ENCODE measurements at regions not wholly inside any gene's neighbourhood (a gene's known extent, or its start where the extent isn't known, plus 50 kb on each side); places are given as distances from the start of the nearest gene placed in this dataset.
"Not testable (repeated sequence)": the region's sequence is repeated elsewhere in the genome, so short reads cannot be mapped to it uniquely, and the experiment has no call there.

DNA sequence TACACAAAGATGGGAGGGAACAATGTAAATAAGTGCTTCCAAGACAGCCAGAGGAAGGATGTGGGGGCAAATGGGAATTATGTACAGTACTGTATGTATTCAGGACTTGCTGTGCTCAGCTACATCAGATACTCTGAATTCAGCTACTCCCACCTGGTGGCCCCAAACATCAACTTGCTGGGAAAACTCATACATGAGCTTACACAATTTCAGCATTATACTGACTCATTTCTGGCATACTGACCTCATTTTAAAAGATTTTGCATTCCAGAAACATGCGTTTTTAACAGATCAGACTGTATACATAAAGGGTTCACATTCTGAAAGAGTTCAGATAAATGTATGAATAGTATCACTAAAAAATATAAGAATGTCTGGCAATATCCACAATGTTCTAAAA is 59.7 kb downstream of the GPX5 start:
- no peak for DNase-seq

DNA sequence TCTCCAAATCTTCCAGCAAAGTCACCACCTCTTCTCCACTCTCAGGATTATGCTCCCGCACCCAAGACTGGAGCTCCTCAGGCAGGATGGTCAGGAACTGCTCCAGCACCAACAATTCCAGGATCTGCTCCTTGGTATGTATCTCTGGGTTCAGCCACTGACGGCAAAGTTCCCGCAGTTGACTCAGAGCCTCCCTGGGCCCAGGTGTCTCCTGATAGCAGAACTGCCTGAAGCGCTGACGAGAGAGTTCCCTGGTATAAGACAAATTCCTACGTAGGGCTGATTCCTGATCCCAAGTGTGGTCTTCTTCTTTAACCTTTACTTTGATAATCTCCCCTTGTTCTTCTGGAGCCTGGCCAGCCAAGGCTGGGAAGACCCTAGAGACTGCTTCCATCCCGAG is 60.6 kb downstream of the GPX5 start:
- DNase-seq: no peak

DNA sequence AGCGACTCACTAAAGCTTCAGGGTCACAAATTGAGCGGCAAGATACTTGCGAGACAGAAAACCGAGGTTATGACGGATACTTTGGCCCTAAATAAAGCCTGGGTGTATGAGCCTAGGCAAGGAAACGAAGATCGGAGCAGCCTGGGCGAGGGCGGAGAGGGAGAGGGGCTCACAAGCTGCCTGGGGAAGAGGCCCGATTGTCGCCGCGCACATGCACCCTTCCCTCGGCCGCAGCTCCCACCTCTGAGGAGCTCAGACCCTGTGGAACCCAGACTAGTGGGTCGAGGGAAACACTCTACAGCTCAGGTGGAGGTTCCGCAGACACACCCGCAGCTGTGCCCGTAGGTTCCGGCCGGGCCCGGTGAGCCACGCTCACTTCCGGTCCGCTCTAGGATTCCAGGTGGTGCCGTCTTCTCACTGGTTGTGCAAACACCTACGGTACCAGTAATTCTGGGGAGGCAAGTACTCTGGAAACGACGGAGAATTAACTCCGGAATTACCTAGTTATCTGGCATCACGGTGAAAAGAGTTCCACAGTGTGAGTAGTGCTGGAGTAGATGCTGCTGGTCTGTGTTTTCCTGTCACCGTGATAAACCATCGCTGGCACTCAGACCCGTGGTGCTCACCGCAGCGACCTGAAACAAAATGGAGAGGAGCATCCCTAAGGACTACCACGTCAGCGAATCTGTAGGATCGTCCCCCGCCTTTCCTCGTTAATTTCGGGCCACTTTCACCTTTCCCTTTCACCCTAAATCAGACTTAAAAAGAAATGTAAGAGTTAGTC is 61.5 kb downstream of the GPX5 start:
- DNase-seq: peak in 4 of 5 experiments; percentile 7 to 67 (median 34)

DNA sequence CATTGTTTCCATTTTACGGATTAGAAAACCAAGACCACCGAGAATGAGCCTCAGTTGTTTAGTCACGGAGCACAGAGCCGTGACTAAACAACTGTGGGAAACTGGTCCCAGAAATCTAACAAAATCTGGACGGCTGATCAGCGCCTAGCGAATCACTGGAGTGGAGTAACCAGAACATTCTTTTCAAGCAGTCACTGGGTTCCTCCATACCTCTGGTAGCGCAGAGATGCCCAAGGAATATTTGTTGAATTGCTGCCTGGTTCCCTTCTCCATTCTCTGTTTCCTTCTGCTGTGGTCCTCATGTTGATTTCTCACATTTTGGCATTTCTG is 62.0 kb downstream of the GPX5 start:
- no peak for DNase-seq

DNA sequence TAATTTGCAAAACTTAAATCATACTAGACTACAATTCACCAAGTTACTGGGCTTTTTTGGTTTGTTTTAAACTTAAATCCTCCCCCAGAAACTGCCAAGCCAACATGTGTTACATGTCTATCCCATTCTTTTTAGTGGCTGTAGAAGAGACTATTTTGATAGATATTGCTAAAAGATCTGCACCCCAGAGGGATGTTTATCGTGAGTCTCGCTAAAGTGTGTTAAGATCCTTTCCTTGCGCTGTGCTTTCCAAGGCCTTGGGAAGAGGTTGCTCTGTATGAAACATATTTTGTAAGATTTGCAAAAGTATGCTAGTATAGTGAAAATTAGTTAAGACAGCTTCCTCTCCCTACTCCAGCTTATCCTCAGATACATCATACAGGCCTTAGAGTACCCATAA is 63.0 kb downstream of the GPX5 start:
- no peak for DNase-seq

DNA sequence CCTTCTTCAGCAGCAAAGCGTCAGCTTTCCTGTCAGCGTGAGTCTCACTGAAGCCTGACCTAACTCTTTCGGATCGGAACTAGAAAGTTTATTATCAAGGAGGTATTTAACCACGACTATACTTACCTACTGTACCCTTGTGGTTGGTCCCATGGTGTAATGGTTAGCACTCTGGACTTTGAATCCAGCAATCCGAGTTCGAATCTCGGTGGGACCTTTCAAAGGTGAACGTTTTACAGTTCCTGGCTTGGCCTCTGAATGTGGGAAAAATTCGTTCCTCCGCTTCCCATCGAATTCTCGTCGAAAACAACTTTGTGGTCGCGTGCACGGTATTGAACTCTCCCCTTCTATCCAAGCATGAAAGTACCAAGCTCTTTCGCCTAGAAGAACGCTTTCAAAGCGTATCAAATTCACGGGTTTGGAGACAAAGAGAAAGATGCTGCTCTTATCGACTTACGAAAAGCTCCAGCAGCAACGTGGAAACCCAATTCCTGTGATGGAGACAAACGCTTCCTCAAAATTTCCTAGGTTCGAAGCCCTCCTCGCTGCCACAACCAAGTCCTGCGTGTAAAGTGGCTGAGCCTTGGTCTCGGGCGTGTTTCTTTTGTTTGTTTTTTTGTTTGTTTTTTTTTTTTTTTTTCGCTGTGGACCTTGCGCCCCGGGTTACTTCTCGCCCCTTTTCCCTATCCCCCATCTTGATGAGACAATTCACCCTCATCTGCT is 63.7 kb downstream of the GPX5 start:
- peak in 1 of 5 experiments; percentile 55 for DNase-seq

DNA sequence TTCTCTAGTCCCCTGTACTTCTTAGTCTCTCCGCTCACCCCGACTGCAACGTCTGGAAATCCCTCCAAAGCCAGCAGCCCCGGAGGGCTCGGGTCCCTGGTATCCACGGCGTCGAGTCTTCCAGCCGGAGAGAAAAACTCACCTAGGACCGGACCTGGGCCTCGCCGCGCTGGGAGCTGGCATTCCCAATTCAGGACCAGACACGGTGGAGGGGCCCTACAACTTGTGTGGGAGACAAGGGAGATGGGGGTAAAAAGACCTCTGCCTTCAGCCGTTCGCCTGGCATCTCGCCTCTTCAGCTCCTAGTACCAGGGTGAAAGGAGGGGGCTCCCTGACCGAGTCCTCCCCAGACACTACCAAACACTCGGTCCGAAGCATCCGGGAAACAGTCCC is 64.3 kb downstream of the GPX5 start:
- no peak for DNase-seq

DNA sequence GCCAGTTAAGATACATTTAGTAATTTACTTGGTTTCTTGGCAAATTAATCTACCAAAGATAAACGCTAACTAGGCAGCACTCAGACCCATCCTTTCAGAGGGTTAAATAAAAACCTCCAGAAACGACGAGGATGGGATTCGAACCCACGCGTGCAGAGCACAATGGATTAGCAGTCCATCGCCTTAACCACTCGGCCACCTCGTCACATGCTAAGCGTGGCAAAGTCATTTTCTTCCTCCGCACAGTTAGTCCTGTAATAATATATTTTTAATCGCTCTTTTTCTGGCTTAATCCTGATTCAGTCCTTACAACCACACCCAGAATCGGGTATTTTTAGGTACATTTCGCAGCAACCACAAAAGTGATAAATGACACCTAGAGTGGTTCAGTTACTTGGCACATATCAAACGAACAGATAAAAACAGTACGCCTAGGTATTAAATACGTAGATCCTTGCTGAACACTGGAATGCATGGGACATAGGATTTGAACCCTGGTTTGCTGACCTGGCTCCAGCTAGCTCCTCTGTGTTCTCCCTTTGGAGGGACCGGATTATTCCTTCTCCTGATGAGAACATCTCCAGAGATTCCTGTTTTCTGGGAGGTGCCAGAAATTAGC is 71.6 kb downstream of the GPX5 start:
- peak in 1 of 5 experiments; percentile 13 for DNase-seq

DNA sequence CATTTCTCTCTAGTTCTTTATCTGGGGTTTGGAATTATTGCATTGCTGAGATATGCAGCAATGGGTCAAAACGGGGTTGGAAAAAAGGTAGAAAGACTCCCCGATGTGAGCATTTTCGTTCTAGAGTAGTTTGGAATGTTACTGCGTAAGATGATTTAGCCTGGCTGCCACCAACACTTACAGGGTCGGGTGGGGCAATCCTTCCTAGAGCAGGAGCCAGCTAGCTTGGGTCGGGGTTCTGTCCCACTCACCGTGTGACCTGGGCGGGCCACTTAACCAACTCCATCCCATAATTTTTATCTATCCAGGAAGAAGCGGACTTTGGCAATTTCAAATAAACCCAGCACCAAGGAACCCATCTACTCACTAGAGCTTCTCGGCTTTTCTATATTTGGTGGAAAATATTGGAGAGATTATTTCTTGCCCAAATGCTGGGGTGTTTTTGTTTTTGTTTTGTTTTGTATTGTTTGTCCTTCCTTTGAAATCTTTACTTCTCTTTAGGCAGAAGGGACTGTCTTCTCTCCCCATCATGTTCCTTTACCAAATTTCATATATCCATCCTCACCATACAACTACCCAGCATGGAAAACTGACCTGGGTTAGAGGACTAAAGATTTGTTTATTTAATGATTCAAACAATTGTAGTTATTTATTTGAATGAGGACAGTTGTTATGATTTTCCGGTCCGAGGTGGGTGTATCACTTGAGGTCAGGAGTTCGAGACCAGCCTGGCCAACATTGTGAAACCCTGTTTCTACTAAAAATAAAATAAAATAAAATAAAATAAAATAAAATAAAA is 72.4 kb downstream of the GPX5 start:
- DNase-seq: no peak

DNA sequence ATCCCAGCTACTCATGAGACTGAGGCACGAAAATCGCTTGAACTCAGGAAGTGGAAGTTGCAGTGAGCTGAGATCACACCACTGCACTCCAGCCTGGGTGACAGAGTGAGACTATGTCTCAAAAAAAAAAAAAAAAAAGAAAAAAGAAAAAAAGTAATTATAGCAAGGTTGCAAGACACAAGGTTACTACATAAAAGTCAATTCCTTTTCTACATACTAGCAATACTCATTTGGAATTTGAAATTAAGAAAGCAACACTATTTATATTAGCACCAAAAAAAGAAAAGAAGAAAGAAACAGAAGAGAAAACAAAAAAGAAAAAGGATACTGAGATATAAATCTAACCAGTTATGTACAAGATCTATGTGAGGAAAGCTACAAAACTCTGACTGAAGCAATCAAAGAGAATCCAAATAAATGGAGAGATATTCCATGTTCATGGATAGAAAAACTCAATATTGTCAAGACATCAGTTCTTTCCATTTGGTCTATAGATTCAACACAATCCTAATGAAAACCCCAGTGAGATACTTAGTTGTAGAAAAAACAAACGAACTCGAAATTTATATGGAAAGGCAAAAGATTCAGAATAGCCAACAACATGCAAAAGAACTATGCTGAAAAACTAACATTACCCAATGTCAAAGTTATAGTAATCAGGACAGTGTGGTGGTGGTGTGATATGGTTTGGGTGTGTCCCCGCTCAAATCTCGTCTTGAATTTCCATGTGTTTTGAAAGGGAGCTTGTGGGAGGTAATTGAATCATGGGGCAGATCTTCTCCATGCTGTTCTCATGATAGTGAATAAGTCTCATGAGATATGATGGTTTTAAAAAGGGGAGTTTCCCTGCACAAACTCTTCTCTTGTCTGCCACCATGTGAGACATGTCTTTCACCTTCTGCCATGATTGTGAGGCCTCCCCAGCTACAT is 73.3 kb downstream of the GPX5 start:
- no peak for DNase-seq

DNA sequence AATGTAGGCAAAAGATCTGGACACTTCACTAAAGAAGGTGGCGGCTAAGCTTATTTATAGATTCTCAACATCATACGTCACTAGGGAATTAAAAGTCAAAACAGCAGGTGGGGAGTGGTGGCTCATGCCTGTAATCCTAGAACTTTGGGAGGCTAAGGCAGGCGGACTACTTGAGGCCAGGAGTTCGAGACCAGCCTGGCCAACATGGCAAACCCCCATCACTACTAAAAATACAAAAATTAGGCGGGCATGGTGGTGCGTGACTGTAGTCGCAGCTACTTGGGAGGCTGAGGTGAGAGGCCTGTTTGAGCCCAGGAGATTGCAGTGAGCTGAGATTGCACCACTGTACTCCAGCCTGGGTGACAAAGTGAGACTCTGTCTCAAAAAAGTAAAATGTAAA is 74.6 kb downstream of the GPX5 start:
- no peak for DNase-seq

DNA sequence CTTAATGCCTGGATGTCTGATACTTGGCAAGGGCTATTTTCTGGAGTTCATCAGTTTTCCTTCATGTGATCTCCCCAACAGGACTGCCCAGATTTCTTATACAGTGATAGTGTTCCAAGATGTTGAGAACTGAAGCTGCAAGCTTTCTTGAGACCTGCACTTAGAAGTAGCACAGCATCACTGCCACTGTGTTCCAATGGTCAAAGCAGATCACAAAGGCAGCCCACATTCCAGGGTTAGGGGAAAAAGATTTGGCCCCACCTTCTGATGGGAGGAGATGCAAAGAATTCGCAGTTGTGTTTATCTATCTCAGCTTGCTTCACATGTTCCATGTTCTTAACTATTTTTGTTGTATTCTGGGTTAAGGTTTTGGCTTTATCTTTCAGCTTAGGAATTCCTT is 78.2 kb downstream of the GPX5 start:
- DNase-seq: no peak

DNA sequence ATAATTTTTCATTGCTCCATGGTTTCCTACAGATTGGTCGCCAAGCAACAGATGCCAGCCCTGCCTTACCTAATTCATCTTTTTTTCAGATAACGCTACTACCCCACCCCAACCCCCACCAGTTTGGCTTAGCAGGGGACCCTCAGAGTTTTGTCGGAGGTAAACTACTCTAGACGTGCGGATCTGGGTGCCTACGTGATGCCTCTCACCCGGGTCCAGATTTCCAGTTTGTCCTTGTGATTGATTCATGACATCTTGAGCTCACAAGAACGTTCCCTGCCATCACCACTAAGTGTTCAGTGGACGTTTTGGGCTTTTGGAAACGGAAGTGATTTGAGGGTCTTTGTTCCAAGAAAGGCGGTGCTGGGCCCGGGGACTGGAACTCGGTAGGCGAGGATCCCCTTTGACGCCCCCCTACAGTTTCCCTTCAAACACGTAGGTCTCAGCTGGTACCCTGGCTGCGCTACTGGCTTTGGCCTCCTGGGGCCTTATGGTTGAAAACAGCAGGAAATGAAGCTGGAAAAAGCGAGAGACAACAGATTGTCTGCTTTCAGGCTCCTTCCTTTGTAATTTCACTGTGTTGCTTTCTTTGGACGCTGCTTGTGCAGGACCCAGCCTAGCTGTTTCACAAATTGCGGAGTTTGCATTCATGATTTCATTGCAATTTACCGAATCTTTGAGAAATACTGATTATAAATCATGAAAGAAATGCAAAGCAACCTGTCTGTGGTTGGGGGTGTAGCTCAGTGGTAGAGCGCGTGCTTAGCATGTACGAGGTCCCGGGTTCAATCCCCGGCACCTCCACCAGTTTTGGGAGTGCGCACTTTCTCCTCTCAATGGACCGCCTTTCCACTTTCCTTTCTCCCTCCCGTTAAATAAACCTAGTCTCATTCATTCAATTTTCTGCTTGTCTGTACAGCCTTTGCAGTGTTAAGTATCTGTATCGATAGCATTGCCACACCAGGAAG is 81.0 kb downstream of the GPX5 start:
- DNase-seq: peak in 1 of 5 experiments; percentile 28

DNA sequence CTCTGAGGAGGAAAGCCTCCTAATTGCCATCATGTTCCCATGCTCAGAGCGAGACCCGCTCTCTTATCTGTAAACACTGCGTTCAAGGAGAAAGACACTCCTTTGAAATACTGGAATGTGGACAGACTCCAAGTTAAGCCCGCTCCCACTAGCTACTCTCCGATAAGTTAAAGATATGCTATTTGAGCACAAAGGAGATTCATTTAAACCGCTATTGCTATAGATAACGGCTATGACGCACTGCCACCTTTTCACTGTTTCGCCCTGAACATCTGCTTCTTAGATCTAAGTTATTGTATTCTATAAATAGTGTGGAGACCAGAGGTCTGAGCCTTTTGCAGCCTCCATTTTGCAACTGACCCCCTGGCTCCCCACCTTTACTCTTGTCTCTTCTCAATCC is 82.3 kb downstream of the GPX5 start:
- DNase-seq: no peak

DNA sequence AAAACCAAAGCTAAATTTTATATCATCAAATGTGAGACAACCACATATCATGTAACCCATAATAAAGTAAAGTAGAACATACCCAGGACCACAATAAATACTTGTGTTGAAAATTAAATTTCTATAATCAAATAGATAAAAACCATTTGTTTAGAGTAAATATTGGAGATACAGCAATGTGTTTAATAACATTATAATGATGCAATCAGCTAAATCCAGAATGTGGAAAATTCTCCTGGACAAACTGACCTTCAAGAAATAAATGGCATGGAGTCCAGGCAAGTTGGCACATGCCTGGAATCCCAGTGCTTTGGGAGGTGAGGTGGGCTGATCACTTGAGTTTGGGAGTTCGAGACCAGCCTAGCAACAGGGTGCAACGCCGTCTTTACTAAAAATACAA is 84.0 kb downstream of the GPX5 start:
- no peak for DNase-seq

DNA sequence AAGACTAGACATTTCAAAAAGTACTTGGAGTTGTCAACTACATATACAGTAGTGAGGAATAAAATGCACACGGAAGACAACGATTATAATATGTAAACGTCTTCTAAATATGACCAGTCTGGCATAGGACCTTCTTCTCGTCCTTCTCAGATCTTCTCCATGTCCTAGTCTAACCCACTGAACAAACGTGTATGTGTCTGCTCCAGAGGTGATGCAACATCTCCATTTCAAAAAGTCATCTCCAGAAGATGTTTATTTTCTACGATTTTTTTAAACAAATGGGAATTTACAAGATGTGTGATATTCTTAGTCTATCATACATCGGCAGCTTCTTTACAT is 89.9 kb downstream of the GPX5 start:
- no peak for DNase-seq

DNA sequence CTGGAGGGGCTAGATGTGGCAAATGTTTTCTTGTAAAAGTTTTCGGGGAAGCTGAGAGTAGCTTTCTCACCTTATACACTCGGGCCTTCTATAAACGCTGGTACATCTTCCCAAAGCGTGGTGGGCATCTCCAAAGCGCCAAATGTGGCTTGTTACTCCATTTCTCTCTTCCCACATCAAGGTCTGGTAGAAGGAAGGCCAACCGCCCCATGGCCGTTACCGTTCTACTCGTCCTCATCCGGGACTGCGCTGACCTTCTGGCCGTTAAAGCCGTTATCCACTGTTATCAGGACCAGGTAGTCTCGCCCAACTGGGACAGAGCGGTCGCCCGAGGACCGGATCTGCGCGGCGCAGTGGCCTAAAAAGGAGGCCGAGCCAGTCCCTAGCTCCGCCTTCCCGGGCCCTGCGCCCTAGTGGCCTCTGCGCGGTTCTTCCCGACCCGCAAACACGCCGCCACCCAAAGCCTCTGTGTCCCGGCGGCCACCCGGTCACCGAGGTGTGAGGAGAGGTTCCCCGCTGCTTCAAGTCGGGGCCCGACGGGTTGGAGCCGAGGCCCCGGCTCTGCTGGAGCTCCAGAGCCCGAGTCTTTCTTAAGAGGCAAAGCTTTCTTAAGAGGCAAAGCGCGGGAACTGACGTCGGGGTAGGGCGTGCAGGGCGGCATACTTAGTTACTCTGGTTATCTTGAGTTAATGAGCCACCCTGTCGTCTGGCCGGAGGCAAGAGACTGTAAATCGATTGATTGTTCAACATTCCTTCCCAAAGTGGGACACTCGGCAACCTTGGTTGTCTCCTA is 90.5 kb downstream of the GPX5 start:
- DNase-seq: no peak

DNA sequence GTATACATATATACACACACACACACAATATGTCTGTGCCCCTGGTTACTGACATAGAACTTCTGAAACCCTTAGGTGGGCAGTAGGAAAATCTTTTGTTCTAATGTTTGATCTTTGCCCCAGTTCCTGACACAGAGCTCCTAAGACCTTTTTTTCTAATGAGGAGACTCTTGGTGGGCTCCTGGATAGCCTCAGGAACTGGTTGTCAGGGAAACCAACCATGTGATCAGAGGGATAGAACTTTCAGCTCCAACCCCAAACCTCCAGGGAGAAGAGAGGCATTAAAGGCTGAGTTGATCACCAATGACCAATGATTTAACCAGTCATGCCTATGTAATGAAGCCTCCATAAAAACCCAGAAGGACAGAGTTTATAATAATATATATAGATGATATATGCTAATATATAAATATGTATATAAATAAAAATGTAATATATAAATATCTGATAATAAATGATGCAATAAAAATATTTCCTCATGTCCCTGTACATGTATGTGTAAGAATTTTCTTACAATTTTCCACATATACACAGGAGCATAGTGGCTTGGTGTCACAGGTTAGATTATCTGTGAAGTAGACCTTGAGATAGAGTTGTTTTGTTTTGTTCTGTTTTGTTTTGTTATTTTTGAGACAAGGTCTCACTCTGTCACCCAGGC is 93.3 kb downstream of the GPX5 start:
- DNase-seq: no peak

DNA sequence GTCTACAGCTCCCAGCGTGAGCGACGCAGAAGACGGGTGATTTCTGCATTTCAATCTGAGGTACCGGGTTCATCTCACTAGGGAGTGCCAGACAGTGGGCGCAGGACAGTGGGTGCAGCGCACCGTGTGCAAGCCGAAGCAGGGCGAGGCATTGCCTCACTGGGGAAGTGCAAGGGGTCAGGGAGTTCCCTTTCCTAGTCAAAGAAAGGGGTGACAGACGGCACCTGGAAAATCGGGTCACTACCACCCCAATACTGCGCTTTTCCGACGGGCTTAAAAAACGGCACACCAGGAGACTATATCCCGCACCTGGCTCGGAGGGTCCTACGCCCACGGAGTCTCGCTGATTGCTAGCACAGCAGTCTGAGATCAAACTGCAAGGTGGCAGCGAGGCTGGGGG is 95.6 kb downstream of the GPX5 start:
- not testable (repeated sequence) for DNase-seq

DNA sequence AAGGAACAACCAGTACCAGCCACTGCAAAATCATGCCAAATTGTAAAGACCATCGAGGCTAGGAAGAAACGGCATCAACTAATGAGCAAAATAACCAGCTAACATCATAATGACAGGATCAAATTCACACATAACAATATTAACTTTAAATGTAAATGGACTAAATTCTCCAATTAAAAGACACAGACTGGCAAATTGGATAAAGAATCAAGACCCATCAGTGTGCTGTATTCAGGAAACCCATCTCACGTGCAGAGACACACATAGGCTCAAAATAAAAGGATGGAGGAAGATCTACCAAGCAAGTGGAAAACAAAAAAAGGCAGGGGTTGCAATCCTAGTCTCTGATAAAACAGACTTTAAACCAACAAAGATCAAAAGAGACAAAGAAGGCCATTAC is 97.6 kb downstream of the GPX5 start:
- DNase-seq: not testable (repeated sequence)
